ENCODE measurements at regions not wholly inside any gene's neighbourhood (a gene's known extent, or its start where the extent isn't known, plus 50 kb on each side); places are given as distances from the start of the nearest gene placed in this dataset.

DNA sequence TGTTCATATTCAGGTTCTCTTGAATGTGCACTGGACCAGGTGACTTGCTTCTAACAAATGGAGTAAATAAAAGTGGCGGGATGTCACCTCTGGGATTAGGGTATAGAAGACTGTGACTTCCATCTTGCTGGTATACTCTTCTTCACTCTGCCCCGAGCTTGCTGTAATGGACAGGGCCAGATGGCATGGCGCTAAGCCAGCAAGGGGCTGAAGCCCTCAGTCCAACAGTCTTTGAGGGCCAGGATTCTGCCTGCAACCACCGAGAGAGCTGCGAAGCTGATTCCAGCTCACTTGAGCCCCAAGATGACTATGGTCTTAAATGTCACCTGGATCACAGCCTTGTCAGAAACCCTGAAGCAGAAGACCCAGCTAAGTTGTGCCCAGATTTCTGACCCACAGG lies 600.0 kb downstream of the FGF9 start:
- TF ChIP-seq MYC (IDR thresholded peaks at IDR 0.05; ENCODE audit: low read depth, low read length) (no peak), POLR2A (IDR thresholded peaks at IDR 0.05; ENCODE audit: extremely low read depth, insufficient read length) (no peak), MAX (IDR thresholded peaks at IDR 0.05; ENCODE audit: low read depth, low read length) (no peak), CTCF (IDR thresholded peaks at IDR 0.05; ENCODE audit: low read depth, low read length) (no peak)
- no peak for DNase-seq (ENCODE audit: low read depth)
- H3K4me3 ChIP-seq (ENCODE audit: low read depth, low read length), result no peak overlapping the region

- no peak for DNase-seq (ENCODE audit: low read depth)
- TF ChIP-seq MYC (IDR thresholded peaks at IDR 0.05; ENCODE audit: low read depth, low read length) (no peak), POLR2A (IDR thresholded peaks at IDR 0.05; ENCODE audit: extremely low read depth, insufficient read length) (no peak)
These were observed 601.0 kb downstream of the FGF9 start for GRCh38 chr13:22271903-22272302.

GRCh38 chr13:22275393-22275792 lies 604.5 kb downstream of the FGF9 start:
- DNase-seq (ENCODE audit: low read depth), result no peak
- no peak for TF ChIP-seq MYC (IDR thresholded peaks at IDR 0.05; ENCODE audit: low read depth, low read length)
- no peak overlapping the region for H3K4me3 ChIP-seq (ENCODE audit: low read depth, low read length)

More at GRCh38 chr13:22271903-22272302, 601.0 kb downstream of the FGF9 start:
- no peak overlapping the region for H3K4me3 ChIP-seq (ENCODE audit: low read depth, low read length)

DNA sequence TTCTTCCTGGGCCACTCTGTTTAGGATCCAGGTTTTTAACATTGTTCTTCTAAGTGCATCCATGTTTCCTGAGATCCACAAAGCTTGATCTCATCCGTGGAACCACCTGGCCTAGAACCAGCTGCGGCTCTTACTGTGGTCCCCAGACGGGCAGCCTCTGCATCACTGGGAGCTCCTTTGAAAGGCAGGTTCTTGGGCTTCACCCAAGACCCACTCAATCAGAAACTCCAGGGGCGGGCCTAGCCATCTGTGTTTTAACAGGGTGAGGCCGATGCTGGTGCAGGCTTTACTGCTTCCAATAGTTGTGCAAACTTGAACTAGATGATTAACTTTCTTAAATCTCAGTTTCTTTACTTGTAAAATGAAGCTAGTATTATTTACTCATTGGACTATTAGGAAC lies 605.7 kb downstream of the FGF9 start:
- H3K4me3 ChIP-seq (ENCODE audit: low read depth, low read length), result no peak overlapping the region
- TF ChIP-seq POLR2A (IDR thresholded peaks at IDR 0.05; ENCODE audit: extremely low read depth, insufficient read length), result no peak
- no peak for TF ChIP-seq CTCF (IDR thresholded peaks at IDR 0.05; ENCODE audit: low read depth, low read length)
- no peak for TF ChIP-seq MAX (IDR thresholded peaks at IDR 0.05; ENCODE audit: low read depth, low read length)
- TF ChIP-seq MYC (IDR thresholded peaks at IDR 0.05; ENCODE audit: low read depth, low read length), result no peak
- no peak for DNase-seq (ENCODE audit: low read depth)

DNA sequence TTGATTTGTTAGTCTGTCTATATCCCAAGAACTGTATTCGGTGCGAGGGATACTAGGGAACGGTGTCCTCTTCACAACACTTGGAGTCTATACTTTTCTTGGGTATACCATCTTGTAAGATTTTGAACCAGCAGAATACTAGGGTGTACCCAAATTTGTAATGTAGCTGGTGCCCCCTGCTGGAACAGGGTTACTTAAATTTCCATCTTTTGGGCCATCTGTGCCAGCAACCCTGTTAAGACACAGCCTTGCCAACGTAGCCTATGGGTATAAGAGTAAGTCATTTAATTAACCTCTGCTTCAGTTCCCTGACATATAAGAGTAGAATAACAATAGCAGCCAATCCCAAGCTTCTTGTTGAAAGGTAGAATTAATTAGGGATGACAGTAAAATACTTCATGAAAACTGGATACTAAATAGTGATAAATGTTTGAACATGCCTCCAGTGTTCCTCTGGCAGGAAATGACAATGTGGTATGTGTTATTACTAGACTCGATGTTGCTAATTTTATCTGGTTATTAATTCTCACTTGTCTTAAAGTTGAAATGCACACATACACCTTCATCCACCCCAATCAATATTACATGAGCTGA lies 607.6 kb downstream of the FGF9 start:
- DNase-seq (ENCODE audit: low read depth), result peak; percentile 62
- TF ChIP-seq MYC (IDR thresholded peaks at IDR 0.05; ENCODE audit: low read depth, low read length), result no peak
- peak; percentile 57 for TF ChIP-seq CTCF (IDR thresholded peaks at IDR 0.05; ENCODE audit: low read depth, low read length)

DNA sequence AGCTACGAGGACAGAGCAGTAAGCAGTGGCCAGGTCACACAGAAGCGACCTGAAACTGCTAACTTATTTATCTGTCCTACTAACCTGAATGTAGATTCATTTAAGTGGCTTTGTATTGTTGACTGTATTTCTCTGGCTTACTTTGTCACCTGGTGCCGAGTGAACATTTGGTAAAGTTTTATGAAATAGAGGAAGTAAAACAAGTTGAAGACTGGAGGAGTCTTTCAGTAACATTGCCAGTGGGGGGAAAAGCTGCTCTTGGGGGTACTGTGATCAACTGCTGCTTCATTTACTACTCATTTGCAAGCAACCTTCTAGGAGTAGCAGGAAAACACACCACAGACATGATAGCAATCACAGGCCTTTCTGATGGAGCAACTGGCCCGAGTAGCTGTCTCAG lies 615.0 kb downstream of the FGF9 start:
- DNase-seq (ENCODE audit: low read depth), result peak; percentile 29
- no peak overlapping the region for H3K4me3 ChIP-seq (ENCODE audit: low read depth, low read length)
- TF ChIP-seq POLR2A (IDR thresholded peaks at IDR 0.05; ENCODE audit: extremely low read depth, insufficient read length) (no peak), MAX (IDR thresholded peaks at IDR 0.05; ENCODE audit: low read depth, low read length) (no peak), CTCF (IDR thresholded peaks at IDR 0.05; ENCODE audit: low read depth, low read length) (no peak), MYC (IDR thresholded peaks at IDR 0.05; ENCODE audit: low read depth, low read length) (no peak)

More for the DNA sequence above, 607.6 kb downstream of the FGF9 start:
- no peak overlapping the region for H3K4me3 ChIP-seq (ENCODE audit: low read depth, low read length)

GRCh38 chr13:22286338-22286737 lies 615.5 kb downstream of the FGF9 start:
- DNase-seq (ENCODE audit: low read depth), result no peak
- TF ChIP-seq MAX (IDR thresholded peaks at IDR 0.05; ENCODE audit: low read depth, low read length) (no peak), CTCF (IDR thresholded peaks at IDR 0.05; ENCODE audit: low read depth, low read length) (no peak), MYC (IDR thresholded peaks at IDR 0.05; ENCODE audit: low read depth, low read length) (no peak), POLR2A (IDR thresholded peaks at IDR 0.05; ENCODE audit: extremely low read depth, insufficient read length) (no peak)

More at GRCh38 chr13:22286338-22286737, 615.5 kb downstream of the FGF9 start:
- no peak overlapping the region for H3K4me3 ChIP-seq (ENCODE audit: low read depth, low read length)
